Body of pancreas (tissue), 4 donors: ENCODE measurements at regions not wholly inside any gene's neighbourhood (a gene's known extent, or its start where the extent isn't known, plus 50 kb on each side); places are given as distances from the start of the nearest gene placed in this dataset.

Experiments used
- ATAC-seq: fragments of 150-250 bp; one replicate; pipeline ENCODE4 v1.9.1; 2016
- DNase-seq, 4 donors: peaks; one replicate each; pipeline ENCODE4 v3.0.0-alpha.2; 2019
- H3K27ac ChIP-seq, 4 donors: fragments of 200-600 bp; sonication (generic); 1 replicate in 3 of 4; 2 replicates in 1 of 4; pipeline versions ENCODE4 v1.5.1 to v1.6.1; 2016 to 2019; ENCODE audit warnings: mild to moderate bottlenecking in 1 of 4, mixed read lengths in 1 of 4, moderate library complexity in 1 of 4
- H3K27me3 ChIP-seq, 2 donors: fragments of 200-600 bp; sonication (generic); one replicate each; pipeline ENCODE4 v1.6.0; 2016; ENCODE audit warnings: mild to moderate bottlenecking in 1 of 2
- H3K36me3 ChIP-seq, 2 donors: fragments of 200-600 bp; sonication (generic); replicated peaks in 1 of 2; 2 replicates each; pipeline ENCODE4 v1.5.1; 2016; ENCODE audit warnings: low read depth in 2 of 2; ENCODE audit not compliant: insufficient read depth in 1 of 2
- H3K4me1 ChIP-seq: fragments of 200-600 bp; sonication (generic); one replicate; pipeline ENCODE4 v1.6.0; 2016
- H3K4me3 ChIP-seq, 2 donors: fragments of 200-600 bp; sonication (generic); 1 replicate in 1 of 2; 2 replicates in 1 of 2; pipeline ENCODE4 v1.5.1; 2016 to 2019
- H3K9me3 ChIP-seq, 3 donors: fragments of 200-600 bp; sonication (generic); 1 replicate in 2 of 3; 2 replicates in 1 of 3; pipeline ENCODE4 v1.5.1; 2016
- POLR2A ChIP-seq, 3 donors: fragments of 450-650 bp; IDR thresholded peaks; one replicate each; pipeline ENCODE4 v1.6.1; 2016; ENCODE audit warnings: antibody characterized with exemption in 3 of 3, mild to moderate bottlenecking in 2 of 3
- WGBS, 2 donors: methylation state at CpG; one replicate each; pipeline ENCODE4 v1.1.5; 2017; 5-methylcytosine and 5-hydroxymethylcytosine counted together
- intact Hi-C: fragments of 100-400 bp; cut with DNase I; formaldehyde crosslinking; loops from one replicate; pipeline ENCODE4 v1.15.1; 2023
- TF ChIP-seq, protein P1 (sequence below), 7 experiments: fragments of 450-650 bp in 4 of 7; fragments of 200-600 bp in 3 of 7; sonication (generic) in 3 of 7; IDR thresholded peaks; one replicate each; pipeline ENCODE4 v1.5.1; 2016 to 2019; ENCODE audit warnings: antibody characterized with exemption in 7 of 7

GRCh38 chr2:173692068-173692467, 273.1 kb downstream of the SP3 start:
- Histone ChIP-seq H3K27me3 (no peaks in the 10 kb centered on the region), H3K36me3 (no peaks in the 10 kb centered on the region), H3K4me3 (no peak overlapping the region), H3K27ac (no peak overlapping the region), H3K9me3 (no peaks in the 10 kb centered on the region), H3K4me1 (no peaks in the 10 kb centered on the region)
- 84 to 90% methylated on average over 5 of the region's 5 CpGs for WGBS, 2 donors
- ATAC-seq: no peak
- no peak for TF ChIP-seq POLR2A (IDR thresholded peaks at IDR 0.05)
- TF ChIP-seq, protein P1, sequence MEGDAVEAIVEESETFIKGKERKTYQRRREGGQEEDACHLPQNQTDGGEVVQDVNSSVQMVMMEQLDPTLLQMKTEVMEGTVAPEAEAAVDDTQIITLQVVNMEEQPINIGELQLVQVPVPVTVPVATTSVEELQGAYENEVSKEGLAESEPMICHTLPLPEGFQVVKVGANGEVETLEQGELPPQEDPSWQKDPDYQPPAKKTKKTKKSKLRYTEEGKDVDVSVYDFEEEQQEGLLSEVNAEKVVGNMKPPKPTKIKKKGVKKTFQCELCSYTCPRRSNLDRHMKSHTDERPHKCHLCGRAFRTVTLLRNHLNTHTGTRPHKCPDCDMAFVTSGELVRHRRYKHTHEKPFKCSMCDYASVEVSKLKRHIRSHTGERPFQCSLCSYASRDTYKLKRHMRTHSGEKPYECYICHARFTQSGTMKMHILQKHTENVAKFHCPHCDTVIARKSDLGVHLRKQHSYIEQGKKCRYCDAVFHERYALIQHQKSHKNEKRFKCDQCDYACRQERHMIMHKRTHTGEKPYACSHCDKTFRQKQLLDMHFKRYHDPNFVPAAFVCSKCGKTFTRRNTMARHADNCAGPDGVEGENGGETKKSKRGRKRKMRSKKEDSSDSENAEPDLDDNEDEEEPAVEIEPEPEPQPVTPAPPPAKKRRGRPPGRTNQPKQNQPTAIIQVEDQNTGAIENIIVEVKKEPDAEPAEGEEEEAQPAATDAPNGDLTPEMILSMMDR (IDR thresholded peaks at IDR 0.05): no peak
- DNase-seq: no peak
- intact Hi-C loops: no loop called here

DNA sequence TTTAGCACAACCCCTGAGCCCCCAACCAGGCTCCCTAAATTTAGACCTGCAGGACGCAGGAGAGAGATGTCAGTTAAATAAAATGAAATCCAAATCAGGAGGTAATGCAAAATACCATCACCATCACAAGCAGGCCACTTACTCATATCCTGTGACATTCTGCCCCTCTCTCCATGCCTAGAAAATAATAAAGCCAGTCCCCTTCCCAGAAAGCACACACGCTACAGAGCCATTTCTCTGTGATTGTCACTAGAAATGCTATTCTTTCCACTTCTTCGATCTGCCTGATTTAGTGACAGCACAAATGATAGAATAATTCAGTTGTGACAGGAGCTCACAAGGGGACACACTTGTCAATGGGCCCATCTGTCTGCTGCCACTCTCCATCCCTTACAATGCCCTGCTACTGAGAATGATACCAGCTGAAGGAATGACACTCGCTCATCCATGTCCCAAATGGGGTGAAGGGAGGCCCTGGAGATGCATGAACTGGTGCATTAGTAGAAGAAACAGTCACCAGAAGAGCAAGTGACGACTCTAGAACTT, 272.1 kb downstream of the SP3 start:
- no peak for DNase-seq
- Histone ChIP-seq H3K27ac (no peak overlapping the region), H3K27me3 (no peaks in the 10 kb centered on the region), H3K4me1 (no peaks in the 10 kb centered on the region), H3K4me3 (no peak overlapping the region), H3K9me3 (no peaks in the 10 kb centered on the region), H3K36me3 (no peaks in the 10 kb centered on the region)
- TF ChIP-seq POLR2A (IDR thresholded peaks at IDR 0.05): no peak
- TF ChIP-seq, protein P1 (IDR thresholded peaks at IDR 0.05): no peak
- no peak for ATAC-seq
- 76 to 83% methylated on average over 5 of the region's 5 CpGs for WGBS, 2 donors
- intact Hi-C loops: no loop called here

GRCh38 chr2:173696274-173696673, 268.9 kb downstream of the SP3 start:
- DNase-seq: no peak
- no peak for ATAC-seq
- 79 to 86% methylated on average over 5 of the region's 5 CpGs for WGBS, 2 donors
- no peak overlapping the region for H3K27ac ChIP-seq
- H3K36me3 ChIP-seq: no peaks in the 10 kb centered on the region
- intact Hi-C loops: no loop called here
- no peak for TF ChIP-seq POLR2A (IDR thresholded peaks at IDR 0.05)
- TF ChIP-seq, protein P1 (IDR thresholded peaks at IDR 0.05): no peak
- no peaks in the 10 kb centered on the region for H3K9me3 ChIP-seq
- no peaks in the 10 kb centered on the region for H3K27me3 ChIP-seq
- no peak overlapping the region for H3K4me3 ChIP-seq
- no peaks in the 10 kb centered on the region for H3K4me1 ChIP-seq

DNA sequence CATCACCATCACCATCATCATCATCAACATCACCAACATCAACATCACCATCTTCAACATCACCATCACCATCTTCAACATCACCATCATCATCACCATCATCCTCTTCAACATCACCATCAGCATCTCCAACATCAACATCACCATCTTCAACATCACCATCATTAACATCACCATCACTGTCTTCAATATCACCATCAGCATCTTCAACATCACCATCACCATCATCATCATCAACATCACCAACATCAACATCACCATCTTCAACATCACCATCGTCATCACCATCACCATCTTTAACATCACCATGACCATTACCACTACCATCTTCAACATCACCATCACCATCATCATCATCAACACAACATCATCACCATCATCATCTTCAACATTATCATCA, 267.2 kb downstream of the SP3 start:
- DNase-seq: no peak
- ATAC-seq: no peak

DNA sequence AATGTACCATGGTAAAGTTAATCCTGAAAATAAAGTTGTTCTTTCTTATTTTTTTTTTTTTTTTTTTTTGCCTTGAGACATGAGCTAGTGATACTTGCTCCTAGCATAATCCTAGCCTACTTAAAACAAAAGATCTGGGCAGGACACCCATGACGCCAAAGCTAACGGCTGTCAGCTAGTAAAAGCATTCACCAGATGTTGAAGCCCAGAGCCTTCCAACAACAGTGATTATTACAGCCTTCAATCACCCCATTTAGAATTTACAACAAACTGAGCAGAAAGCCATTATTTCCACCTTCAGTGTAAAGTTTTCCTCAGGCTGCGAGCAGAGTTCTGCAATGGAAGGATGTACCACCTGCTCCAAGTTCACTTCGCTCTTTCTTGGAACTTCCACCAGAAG, 259.5 kb downstream of the SP3 start:
- no peak overlapping the region for H3K4me3 ChIP-seq
- intact Hi-C loops: no loop called here
- no peaks in the 10 kb centered on the region for H3K36me3 ChIP-seq
- ATAC-seq (no peak), DNase-seq (no peak)
- WGBS, 2 donors: 88 to 95% methylated on average over 4 of the region's 4 CpGs
- TF ChIP-seq POLR2A (IDR thresholded peaks at IDR 0.05): no peak
- TF ChIP-seq, protein P1 (IDR thresholded peaks at IDR 0.05): no peak
- H3K27me3 ChIP-seq: no peaks in the 10 kb centered on the region
- peaks cover 5% of the 10 kb centered on the region for H3K4me1 ChIP-seq
- H3K27ac ChIP-seq: no peak overlapping the region
- H3K9me3 ChIP-seq: no peaks in the 10 kb centered on the region

More for the DNA sequence above, 267.2 kb downstream of the SP3 start:
- intact Hi-C loops: no loop called here
- H3K9me3 ChIP-seq: no peaks in the 10 kb centered on the region
- no peaks in the 10 kb centered on the region for H3K36me3 ChIP-seq
- H3K27ac ChIP-seq: no peak overlapping the region
- WGBS, 2 donors: 77 to 87% methylated on average over 1 of the region's 1 CpG
- H3K4me1 ChIP-seq: no peaks in the 10 kb centered on the region
- H3K4me3 ChIP-seq: no peak overlapping the region
- TF ChIP-seq, protein P1 (IDR thresholded peaks at IDR 0.05): no peak
- no peak for TF ChIP-seq POLR2A (IDR thresholded peaks at IDR 0.05)
- no peaks in the 10 kb centered on the region for H3K27me3 ChIP-seq
